ENCODE measurements at regions not wholly inside any gene's neighbourhood (a gene's known extent, or its start where the extent isn't known, plus 50 kb on each side); places are given as distances from the start of the nearest gene placed in this dataset.
"Not testable (repeated sequence)": the region's sequence is repeated elsewhere in the genome, so short reads cannot be mapped to it uniquely, and the experiment has no call there.

DNA sequence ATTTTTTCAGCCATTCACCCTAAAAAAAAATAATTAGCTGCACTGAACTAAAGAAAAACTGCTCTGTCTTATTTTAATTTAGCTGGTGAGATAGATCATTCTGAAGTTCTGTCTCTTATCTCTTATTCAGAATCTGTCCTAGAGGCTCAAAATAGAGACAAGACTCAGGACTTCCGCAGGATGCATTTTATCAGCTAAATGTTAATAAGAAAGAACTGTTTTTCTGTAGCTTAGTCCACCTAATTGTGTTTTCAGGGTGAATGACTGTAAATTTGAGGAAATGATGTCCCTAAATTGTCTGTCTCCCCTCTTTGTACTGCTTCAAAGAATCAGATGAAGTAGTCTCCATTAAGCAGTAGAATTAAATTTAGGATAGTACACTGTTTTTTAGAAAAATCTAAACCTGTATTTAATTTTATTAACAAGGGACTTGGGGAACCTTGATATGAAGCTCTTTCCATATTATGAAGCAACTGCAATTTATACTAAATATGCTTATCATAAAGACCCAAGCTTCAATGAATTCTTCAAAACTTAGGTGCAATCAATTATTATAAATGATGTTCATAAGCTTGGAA is 671.9 kb downstream of the RWDD3 start:
- DNase-seq (ENCODE audit: low spot score), result no peak

DNA sequence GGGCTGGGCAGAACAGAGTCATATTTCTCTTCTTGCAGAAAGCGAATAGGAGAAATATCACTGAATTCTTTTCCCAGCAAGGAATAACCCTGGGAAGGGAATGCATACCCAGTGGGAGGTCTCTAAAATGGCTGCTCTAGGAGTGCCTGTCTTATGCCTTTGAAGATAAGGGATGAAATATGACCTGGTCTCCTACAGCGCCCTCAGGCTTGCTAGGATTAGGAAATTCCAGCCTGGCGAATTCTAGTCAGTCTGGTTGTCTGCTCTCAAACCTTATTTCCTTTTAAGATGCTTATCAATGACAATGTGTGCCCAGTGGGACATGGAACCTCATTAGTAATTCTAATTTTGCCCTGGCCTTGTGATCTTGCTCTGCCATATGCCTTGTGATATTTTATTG is 677.7 kb downstream of the RWDD3 start:
- DNase-seq (ENCODE audit: low spot score), result not testable (repeated sequence)

DNA sequence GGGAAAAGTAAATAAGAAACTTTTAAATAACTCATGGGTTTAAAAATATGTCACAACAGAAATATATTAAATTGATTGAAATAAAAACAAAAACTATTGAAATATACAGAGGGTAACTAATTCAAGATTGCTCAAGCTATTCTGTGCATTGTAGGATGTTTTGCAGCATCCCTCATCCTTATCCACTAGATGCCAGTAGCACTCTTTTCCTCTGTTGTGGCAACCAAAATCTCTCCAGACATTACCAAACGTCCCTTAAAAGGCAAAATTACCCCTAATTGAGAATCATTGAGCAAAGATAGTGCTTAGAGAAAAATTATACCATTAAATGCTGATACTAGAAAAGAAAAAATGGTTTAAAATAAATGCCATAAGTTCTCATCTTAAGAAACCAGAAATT is 682.6 kb downstream of the RWDD3 start:
- DNase-seq (ENCODE audit: low spot score), result no peak

DNA sequence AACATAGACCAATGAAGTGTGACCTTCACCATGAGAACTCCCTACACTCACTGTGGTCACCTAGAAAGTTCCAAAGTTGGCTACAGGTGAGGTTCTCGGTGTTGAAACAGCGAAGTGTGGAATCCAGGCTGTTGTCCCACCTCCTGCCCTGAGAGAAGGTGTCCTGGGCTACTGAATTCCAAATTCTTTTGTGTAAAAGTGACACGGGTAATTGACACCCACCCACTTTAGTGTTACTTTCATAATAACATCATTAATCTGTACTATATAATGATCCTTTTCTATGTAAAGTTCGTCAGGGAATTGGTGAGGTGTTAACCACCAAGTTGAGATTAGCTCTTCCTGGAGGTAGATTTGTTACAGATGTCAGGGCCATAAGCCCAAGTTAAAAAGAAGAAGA is 690.7 kb downstream of the RWDD3 start:
- no peak for DNase-seq (ENCODE audit: low spot score)

DNA sequence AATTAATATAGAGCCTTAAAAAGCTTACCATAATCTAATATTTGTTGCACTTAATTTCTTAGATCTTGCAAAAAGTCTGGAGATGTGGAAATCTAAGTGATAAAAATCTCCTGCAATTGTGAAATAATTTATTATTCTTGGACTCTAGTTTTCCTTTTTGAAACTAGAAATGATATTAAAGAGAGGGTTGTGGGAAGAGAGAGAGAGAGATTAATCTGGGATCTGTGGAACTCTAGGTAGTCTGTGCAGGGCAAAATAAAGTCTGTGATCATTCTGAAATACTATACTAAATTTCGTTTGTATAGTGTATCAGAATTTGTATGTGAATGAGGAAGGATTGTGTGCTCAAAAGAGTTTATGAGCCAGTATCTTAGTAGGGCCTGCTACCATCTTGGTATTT is 692.3 kb downstream of the RWDD3 start:
- no peak for DNase-seq (ENCODE audit: low spot score)

DNA sequence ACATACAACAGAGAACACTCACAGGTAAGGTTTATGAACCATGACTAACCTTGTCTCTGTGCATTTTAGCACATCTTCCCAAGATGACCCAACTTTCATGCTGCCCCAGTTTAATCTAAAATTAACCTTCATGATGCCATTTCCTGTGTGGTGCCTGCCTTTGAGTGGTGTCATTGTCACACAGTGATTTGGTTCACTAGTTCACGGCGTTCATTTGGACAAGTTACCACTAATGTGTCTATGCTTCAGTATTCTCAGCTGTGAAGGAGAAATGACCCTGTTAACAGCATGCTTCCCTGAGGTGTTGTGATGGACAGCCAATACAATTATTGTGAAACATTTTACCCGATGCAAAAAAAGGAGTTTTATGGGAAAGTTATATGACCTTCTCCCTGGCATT is 693.1 kb downstream of the RWDD3 start:
- no peak for DNase-seq (ENCODE audit: low spot score)

DNA sequence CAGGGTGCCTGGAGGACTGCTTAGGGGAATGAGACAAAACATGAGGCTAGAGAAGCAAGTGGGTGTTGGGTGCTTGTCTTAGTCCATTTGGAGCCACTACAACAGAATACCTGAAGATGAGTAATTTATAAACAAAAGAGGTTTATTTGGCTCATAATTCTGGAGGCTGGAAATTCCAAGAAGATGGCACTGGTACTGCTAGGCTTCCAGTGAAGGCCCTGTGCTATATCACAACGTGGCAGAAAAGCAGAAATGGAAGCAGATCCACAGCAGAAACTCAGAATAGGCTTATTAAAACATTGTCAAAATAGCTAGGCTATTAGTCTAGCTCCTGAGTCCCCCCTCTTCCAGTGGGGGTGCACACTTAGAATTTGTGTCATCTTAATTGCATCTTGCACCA is 701.7 kb downstream of the RWDD3 start:
- no peak for DNase-seq (ENCODE audit: low spot score)

DNA sequence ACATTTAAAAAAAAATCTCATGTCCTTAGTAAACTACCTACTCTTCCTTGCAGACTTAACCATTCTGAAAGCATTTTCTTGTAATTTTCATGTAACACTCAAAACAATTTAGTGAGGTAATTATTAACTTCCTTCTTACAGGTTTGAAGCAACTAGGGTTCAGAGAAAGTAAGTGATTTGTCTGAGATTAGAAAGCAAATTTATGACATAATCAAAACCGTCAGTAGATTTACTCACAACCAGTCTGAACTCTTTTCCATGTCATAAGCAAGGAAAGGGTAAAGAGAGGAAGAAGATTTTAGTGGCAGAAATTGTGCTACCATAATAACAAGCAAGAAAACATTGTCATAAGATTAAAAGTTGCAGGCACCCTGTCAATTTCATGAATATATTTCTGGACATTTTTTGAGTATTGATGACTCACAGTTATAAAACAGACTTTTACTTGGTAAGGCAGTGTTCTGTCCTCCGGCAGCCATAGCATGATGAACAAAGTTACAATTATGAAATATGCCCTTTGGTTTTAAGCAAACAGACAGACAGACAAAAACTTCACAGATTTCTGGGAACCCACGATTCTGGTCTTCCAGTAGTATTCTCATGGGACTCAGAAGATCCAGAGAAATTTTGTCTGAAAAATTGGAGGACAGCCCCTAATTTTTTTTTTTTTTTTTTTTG is 707.2 kb downstream of the RWDD3 start:
- DNase-seq (ENCODE audit: low spot score), result no peak

DNA sequence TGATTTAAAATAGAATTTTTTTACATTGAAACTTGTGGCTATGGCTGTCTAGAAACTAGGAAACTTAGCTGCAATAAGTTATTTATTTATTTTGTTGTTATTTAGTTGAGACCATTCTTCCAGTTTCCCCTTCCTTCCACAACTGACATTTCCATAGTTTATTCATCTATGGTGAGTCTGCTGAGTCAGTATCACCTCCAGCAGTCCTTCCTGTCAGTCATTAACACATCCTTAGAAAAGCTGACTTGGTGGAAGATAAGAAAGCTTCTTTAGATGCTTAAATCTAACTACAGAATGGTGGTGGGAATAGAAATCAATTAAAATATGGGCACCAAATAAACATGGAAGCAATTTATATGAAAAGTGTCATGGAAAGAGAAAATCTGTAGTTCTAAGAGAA is 714.0 kb downstream of the RWDD3 start:
- DNase-seq (ENCODE audit: low spot score), result no peak

DNA sequence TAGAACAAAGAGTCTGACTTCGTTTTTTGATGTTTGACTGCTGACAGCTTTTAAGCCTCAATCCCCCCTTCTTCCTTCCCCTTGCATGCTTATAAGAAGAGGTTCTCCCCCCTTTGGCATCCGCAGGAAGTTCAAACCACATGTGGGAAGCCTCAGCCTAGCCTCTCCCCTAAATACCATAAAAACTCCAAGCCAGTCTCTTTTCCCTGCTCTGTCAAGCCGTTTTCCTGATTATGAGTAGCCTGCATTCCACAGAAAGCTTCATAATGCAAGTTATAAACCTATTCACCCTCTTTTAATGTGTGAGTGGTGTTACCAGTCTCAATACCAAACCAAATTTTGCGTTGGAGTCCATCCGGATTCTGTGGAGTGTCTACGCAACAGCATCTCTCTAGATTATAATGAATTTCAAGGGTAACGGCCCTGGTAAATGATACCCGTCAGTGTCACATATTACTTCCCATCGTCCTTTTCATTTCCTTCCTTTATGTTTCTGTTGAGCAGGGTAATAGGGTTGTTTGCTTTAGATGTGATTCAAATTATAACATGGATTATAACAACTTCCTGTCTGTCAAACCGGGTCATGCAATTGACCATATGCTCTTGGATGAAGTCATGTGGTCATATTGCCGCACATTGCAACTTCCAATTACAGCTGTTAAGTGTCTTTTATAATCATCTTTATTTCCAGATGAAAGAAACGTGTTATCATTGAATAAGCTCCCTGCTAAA is 717.5 kb downstream of the RWDD3 start:
- DNase-seq (ENCODE audit: low spot score), result no peak

DNA sequence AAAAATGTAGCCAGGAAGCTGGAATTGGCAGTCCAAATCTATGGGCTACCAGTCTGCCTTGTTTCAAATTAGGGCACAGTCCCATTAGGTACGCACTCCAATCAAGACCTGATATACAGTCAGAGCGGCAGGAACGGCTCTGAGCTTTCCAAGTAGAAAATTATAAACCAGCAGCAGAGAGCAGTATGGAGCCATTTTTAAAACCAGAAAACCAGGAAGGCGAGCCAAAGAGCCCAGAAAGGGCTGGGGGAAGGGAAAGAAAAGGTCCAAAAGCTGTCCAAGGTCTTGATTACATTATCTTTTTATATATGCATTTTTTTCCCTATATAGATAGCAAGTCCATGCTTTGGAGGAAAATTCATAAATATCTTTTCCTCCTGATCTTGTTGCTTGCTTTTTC is 719.0 kb downstream of the RWDD3 start:
- peak; percentile 35 for DNase-seq (ENCODE audit: low spot score)

DNA sequence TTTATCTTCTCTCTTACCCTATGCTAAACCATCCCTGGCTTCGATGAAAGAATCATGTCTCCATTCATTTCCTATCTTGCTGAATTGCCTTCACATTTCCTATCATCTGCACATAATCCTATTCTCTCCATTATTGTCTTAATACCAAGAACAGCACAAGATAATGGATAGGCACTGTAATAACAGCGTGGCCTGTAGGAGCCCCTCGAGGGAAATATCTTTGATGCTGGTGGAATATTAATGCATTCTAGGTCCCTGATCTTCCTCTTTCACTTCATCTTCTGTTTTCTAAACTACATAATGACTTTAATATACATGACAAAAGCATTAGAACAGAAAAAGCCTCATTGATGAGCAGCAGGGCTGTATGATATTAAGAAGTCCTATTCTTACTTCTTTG is 720.6 kb downstream of the RWDD3 start:
- no peak for DNase-seq (ENCODE audit: low spot score)

DNA sequence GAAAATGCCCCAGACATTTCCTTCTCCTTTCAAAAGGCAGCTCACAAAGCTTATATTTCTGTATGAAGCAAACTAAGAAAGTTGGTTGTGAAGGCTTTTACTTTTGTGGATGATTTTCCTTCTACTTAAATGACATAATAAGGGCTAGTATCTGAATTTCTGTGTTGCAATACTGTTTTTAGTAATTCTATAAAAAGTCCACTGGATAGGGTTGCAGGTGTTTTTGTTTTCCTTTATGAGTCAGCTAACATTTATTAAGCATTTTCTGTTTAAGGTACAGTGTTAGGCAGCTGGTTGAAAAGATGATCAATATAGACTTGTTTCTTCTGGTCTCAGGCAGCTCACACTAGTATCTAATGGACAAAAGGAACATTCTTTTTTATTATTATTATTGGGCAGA is 722.2 kb downstream of the RWDD3 start:
- DNase-seq (ENCODE audit: low spot score), result no peak

DNA sequence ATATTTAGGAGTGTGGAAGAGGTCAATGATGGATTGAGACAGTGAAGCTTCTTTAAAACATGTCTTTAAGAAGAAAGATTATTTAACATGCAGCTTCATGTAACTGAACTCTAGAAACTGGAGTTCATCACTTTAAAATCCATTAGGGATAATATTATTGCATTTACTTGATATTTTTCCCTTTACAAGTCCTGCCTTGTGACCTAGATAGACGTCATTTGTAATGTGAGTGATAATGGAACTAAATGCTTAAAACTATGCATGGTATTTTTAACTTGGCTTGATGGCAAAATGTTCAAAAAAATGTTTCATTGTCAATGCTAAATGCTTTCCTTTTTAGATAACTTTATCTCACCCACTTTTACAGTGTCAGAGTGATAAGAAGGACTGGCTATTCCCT is 723.7 kb downstream of the RWDD3 start:
- peak; percentile 9 for DNase-seq (ENCODE audit: low spot score)

DNA sequence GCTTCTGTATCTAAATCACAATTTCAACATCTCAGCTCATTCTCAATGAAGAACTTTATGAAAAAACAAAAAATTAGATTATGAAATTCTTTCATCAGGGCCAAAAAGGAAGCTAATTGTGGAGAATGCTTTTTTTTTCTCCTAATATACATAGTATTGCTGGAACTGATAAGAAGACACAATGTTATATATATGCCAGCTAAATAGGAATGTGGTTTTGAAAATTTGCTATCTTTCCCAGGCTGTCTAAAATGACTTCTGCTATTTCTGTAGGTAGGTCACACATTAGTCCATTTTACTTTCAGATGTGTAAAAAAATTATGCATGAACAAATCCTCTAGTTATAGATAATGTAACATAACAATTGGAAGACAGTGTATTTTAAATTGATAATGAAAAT is 732.9 kb downstream of the RWDD3 start:
- DNase-seq (ENCODE audit: low spot score), result no peak

DNA sequence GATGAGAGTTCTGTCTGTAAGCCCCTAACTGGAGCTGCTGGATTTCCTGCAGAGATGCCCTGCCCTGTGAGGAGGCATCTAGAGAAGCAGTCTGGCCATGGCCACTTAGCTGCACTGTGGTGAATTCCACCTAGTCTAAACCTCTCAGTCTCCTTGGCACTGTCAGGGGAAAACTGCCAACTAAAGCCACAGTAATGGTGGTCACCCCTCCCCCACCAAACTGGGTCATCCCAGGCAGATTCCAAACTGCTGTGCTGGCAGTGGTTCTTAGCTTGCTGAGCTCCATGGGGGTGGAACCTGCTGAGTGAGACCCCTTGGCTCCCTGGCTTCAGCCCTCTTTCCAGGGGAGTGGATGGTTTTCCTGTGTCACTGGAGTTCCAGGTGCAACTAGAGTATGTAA is 740.6 kb downstream of the RWDD3 start:
- DNase-seq (ENCODE audit: low spot score), result no peak

DNA sequence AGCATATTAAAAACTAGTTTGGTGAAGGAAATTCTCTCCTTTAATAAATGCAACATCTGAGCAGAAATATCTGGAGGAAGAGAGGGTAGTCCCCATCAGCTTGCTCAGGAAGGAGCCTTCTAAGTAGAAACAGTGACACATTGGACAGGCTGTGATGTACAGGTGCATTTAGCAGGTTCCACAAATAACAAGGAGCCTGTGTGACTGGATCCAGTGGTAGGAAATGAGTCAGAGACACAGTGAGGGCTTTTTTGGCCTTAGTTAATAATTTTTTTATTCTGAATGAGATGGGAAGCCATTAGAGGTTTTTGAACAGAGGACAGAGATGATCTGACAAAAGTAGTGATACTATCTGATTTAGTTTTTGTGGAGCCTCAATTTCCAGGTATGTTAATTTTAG is 738.9 kb upstream of the PTBP2 start:
- DNase-seq (ENCODE audit: low spot score), result no peak

DNA sequence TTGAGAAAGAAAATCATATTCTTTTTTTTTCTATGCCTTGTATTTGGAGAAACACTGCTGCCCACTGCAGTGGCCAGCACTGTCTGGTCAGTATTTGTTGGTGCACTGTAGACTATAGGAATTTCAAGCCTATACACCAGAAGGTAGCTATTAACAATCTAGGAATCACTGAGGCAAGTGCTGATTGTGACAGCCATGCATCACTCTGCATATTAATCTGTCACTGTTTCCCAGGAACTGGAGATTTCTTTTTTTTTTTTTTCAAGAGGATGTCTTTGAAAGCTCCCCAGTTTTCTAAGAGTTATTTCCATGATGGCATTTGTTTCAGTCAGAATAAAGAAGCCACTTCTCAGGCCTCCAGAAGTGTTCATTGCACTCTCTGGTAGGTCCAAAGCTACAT is 737.8 kb upstream of the PTBP2 start:
- DNase-seq (ENCODE audit: low spot score), result no peak

DNA sequence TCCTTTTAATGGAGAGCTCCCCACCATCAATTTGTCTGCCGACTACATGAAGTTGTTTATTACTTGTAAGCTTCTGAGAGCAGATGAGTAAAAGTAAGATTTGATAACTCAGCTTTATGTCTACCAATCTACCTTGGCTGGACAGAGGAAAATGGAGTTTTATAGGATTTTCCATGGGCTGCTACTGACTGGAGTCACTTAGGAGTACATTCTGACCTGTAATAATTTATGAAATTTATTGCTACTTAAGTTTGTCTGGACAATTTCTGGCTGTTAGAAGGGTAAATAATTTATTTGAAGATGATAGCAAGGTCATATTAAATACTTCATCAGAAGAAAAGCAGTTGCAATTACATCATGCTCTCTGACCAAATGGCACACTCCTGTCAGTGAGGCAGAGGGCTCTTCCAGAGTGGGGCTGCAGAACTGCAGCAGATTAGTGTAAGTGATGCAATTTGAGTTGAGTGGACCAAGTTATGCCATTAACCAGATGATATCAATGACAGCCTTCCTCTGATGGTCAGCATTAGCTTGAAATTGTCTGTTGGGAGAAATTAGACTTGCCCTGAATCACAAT is 736.7 kb upstream of the PTBP2 start:
- no peak for DNase-seq (ENCODE audit: low spot score)

DNA sequence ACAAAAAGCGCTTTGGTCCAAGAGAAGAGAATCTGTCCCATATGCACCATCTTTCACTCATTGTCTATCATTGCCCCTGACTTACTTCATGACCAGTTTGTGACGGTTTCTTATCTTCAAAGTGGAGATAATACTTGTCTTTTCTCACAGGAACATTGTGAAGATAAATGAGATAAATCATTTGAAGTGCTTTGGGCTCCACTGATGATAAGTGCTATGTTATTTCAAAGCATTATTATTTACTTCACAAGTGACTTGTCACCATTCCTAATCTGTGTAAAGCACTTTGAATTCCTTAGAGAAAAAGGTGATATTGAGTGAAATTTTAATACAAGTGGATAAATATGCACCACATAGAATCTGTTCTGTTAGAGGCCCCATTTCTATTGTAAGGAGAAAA is 731.6 kb upstream of the PTBP2 start:
- no peak for DNase-seq (ENCODE audit: low spot score)

DNA sequence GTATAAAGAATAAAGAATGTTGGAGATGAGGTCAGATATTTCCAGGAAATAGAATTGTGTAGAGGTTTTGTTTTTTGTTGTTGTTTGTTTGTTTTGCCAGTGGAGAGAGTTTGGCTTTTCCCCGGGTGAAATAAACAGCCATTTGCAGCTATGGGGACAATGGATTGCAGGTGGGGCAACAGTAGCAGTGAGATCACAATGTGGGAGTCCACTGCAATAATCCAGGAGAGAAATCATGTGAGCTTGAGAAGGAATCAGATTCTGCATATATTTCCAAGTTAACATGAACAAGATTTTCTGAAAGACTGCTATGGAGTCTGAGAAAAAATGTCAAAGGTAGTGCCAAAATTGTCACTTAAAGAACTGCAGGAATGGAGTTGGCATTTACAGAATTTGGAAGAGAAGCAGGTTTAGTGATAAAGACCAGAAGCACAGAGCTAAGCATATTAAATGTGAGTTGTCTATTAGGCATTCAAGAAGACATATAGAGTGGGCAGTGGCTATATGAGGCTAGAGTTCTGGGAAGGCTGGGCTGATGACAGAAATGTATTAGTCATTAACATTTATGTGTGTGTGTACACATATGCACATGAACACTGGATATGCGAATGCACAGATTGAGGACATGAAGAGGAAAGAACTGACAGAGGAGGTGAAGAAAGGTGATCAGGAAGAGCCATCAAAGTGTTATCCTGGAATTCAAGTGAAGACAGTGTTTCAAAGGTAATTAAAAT is 729.6 kb upstream of the PTBP2 start:
- no peak for DNase-seq (ENCODE audit: low spot score)

DNA sequence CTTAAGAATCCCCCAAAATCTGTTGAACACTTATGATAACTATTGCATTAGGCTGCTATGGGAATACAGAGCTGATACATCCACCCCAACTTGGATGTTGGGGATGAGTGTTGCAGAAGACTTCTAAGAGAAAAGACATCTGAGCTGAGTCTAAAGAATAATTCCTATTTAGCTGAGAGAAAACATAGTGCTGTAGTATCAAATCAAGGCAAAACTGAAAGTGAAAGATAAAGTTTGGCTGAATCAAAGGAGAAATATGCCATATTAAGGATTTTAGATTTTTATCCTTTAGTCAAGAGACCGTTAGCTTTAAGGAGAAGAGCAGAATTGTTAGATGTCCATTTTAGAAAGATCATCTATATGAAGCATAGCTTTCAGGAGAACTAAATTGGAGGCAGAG is 726.9 kb upstream of the PTBP2 start:
- DNase-seq (ENCODE audit: low spot score), result no peak

DNA sequence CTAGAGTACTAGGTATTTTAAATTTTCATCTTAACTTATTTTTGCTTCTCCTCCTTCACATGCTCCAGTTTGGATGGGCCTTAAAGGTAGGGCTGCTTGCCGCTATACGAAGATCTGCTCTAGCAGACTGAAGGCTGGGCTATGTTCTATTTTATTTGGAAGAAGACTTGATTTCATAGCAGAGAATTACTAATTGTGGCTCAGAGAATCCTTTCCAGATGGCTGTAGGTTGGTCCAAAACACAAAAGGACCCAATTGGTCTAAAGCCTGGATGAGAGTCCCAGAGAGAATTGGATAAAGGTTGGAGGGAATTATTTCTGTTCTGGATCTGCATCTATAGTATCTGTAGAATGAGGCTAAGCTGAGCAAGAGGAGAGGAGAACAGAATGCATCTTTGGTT is 719.4 kb upstream of the PTBP2 start:
- no peak for DNase-seq (ENCODE audit: low spot score)
